Activated naive CD4-positive, alpha-beta T cell (primary cell): ENCODE measurements at regions not wholly inside any gene's neighbourhood (a gene's known extent, or its start where the extent isn't known, plus 50 kb on each side); places are given as distances from the start of the nearest gene placed in this dataset.

Source experiments
- DNase-seq, 4 experiments: peaks; one replicate each; lab custom pipeline; 2025; lab: John Stamatoyannopoulos, UW

DNA sequence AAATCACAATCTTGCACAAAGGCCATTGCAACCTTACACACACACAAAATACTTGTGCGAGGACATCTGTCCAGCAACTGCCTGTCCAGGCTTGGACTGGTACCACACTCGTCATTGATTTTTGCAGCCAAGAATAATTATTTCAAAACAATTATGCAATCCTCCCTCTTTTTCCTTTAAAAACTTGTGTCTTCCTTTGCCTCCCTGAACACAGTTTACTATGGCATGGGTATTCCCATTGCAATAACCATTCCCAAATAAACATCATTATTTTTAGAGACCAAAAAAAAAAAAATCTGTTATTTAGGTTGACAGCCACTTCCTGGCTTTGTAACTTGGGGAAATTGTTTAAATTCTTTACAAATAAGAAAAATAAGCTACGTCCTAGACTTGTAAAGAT is 54.0 kb downstream of the C11orf91 start:
- no peak for DNase-seq

DNA sequence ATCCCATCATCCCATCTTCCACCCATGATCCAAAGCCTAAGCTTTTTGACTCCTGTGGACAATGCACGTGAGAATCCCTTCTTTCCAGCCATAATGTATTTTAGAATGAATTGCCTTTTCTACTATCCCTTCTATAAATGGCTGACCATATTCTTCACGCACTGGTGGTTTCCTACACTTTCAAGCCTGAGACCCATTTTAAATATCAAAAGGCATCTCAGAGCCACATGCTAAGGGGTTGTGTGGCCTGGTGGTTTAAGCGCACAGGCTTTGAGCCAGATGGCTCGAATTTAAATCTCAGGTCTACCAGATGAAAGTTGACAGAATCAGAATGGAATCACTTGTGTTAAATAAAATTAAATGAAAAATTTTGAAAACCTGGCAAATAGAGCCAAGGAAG is 54.5 kb downstream of the C11orf91 start:
- no peak for DNase-seq

DNA sequence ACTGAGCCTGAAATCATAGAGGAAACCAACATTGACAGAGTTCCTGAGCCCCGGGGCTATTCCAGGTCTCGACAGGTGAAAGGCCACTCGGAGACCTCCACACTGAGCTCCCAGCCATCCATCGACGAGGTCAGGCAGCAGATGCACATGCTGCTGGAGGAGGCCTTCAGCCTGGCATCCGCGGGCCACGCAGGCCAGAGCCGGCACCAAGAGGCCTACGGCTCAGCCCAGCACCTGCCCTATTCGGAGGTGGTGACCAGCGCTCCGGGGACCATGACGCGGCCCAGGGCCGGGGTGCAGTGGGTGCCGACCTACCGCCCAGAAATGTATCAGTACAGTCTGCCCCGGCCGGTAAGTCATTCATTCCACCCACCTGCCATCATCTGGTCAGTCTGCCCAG is 54.9 kb downstream of the C11orf91 start:
- no peak for DNase-seq

- no peak for DNase-seq
Observed at GRCh38 chr11:33643167-33643824, 57.3 kb downstream of the C11orf91 start.

DNA sequence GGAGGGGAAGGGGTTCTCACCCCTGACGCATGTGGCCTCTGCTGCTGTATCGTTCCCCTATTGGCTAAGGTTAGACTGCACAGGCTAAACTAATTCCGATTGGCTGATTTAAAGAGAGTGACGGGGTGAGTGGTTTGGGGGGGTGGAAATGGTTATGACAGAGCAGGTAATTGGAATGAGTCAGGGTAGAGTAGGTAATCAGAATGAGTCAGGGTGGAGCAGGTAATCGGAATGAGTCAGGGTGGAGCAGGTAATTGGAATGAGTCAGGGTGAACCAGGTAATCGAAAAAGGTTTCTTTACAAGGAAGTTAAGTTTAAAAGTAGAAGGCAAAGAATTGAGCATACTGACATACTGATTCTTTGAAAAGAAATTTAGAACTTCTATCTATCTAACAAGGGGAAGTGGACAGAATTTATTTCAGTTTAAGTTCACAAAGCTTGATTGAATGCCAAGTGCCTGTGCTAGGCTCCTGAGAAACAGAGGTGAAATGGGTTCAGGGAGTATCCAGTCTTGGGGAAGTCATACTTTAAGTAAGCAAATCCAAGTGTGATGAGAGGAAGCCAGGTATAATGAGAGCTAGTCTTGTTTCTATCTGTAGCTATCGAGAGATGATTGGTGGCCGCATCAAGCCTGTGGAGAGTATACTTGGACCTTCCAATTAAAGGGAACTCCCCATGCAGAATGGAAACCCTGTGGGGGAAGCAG is 58.0 kb downstream of the C11orf91 start:
- DNase-seq = no peak

DNA sequence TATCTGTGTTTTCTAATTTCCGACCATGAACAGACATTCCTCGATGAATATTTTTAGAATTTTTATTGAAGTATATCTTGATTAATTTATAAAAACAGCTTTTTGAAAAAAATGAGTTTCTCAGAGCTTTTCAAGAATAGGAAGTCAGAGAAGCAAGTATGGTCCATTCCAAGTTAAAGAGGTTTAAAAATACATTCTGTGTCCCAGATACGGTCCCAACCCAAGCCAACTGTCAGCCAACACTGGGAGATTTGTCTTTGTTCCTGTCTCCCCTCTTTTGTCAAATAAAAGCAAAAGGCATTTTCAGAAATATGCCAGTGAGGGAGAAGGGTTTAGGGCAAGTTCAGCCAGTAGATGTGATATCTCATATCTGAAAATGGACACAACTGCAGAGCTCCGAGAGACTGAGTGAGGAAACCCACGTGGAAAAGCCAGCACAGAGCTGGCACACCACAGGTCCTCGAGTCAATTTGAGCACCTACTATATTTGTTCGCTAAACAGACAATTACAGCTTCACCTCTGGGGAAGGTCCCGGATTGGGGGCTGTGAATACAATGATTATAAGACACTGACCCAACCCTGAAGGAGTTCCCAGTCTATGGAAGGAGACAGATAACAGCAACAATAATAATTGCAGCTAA is 59.8 kb downstream of the C11orf91 start:
- DNase-seq = no peak

GRCh38 chr11:33638608-33639007 is 62.0 kb downstream of the C11orf91 start:
- no peak for DNase-seq

DNA sequence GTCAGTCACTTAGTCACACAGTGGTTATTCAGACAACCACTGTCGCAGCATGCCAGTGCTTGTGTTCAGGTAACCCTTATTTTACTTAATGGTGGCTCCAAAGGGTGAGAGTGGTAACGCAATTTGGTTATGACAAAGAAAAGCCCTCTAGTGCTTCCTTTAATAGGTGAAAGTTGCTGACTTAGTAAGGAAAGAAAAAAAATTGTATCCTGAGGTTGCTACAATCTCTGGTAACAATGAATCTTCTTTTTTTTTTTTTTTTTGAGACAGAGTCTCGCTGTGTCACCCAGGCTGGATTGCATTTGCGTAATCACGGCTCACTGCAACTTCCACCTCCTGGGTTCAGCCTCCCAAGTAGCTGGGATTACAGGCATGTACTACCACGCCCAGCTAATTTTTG is 64.5 kb downstream of the C11orf91 start:
- no peak for DNase-seq

- no peak for DNase-seq
Observed at GRCh38 chr11:33635161-33635560, 65.5 kb downstream of the C11orf91 start.

DNA sequence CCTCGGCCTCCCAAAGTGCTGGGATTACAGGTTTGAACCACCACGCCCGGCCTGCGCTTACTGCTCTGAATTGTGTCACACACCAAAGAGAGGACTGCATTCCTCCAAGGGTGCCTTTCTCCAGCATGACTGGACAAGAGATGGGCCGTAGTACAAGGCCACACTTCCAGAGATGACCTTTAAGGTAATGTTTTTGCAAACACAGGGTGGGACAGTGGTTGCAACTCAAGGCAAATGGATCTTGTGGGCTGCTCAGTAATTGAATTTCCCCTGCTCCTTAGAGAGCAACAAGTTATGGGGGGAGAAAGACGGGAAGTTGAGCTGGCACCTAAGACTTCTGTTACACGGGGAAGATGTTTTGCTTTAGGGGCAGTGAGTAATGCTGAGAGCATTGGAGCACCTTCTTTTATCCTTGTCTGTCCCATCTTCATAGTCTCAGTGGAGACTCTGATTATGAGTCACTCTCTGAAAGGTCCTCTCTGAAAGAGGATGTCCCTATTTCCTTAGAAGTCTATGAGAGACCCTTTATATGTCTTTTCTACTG is 66.3 kb downstream of the C11orf91 start:
- no peak for DNase-seq

DNA sequence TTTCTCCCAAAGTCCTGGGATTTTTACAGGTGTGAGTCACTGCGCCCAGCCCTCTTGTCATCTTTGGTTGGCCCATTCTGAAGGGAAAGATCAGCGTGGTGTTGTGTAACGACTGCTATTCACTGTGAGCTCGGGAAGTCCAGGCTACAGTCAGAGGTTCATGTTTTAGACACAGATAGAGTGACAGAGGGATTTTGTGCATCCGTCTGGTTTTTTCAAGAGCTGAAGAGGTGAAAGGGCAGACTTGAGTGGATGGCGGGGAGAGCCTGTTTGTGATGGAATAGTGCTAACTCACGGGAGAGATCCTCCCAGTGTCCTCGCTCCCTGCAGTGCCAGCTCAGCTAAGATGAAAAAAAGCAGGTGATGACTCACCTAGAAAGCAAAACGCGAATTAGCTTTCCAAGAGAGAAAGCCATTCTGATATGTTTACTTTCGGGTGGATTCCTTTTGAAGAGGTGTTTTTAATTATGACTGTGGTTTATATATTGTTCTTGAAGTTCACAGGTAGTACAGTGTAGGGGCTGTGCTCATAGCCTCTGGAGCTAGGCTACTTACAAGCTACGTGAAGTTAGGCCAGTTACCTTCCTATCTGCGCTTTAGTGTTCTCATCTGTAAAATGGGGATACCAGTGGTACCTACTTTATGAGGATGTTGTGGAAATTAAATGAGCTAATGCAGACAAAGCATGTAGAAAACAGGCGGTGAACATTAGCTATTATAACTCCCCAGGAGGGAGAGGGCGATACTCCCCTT is 67.2 kb downstream of the C11orf91 start:
- no peak for DNase-seq

GRCh38 chr11:33631749-33632091 is 68.9 kb downstream of the C11orf91 start:
- no peak for DNase-seq

DNA sequence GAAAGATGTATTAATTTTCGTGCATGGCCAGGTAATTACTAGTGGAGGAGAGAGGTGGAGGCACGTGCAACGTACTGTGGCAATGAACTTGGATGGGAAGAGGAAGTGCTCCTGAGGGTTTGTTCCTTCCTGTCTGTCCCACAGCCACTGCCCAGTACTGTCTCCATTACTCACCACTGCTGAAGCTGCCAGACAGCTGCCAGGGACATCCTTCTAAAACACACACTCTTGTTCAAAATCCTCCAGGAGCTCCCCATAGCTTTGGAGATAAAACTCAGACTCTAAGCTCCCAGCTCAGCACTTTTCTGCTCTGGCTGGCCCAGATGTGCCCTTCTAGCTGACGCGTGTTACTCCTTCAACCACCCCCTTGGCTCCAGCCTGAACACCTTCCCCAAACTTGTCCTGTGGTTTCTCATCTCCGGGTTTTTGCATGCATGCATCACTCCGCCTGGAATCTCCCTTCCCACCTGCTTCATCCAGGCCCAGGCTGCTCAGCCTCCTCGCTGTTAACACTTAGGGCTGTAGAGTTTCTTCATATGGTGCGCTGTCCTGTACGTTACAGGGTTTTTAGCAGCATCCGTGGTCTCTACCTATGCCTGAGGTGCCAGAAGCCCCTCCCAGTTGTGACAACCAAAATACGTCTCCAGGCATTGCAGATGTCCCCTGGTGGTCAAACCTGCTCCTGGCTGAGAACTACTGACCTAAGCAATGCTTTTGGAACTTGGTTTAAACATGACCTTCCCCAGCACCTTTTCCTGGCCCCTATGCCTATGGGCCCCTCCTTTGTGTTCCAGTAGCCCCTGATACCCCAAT is 69.5 kb downstream of the C11orf91 start:
- no peak for DNase-seq

GRCh38 chr11:33624083-33624482 is 76.5 kb downstream of the C11orf91 start:
- no peak for DNase-seq

GRCh38 chr11:33622806-33623205 is 77.8 kb downstream of the C11orf91 start:
- no peak for DNase-seq

DNA sequence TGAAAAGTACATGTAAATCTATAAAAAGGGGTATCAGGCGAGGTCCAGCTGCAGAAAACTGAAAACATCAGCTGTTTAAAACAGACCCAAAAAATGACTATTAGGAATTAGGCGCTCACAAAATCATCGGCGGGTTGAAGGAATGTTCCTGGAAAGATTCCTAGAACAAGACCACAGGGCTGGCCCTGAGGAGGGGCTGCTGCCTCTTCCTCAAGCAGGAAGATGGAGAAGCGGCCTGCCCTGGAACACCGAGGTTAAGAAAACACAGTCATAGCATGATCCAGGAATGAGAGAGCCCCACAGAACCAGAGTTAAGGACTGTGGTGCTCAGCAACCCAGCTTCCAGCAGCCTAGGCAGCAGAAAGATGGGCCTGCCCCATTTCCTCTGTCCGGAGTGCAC is 78.4 kb downstream of the C11orf91 start:
- no peak for DNase-seq

DNA sequence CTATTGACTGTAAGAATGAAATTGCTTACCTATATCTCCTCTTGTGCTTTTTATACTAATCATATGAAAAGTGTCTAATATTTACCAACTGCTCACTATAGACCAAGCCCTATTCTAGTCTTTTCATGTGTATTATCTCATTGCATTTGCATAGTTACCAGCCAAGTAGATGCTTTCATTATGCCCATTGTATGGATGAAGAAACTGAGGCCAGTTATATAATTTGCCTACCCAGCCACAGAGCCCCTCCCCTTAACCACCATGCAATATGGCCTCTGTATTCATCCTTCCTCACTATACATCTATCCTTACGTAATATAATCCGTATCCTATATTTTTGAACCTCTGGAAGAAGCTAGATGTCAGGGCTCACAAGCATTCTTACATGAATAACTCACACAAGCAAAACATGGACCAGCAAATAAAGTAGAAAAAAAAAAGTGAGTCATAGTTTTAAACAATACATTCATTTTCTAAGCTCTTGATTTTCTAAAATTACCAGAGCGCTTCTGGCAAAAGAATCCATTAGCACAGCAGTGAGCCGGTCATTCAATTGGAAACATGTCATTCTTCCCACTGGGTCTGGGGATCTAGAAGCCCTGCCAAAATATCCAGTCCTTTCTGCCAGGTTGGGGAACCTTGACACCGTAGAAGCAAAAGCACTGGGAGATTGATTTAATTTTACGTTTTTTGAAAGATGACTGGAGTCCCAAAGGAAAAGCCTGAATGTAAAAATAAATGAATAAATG is 80.0 kb downstream of the C11orf91 start:
- no peak for DNase-seq

DNA sequence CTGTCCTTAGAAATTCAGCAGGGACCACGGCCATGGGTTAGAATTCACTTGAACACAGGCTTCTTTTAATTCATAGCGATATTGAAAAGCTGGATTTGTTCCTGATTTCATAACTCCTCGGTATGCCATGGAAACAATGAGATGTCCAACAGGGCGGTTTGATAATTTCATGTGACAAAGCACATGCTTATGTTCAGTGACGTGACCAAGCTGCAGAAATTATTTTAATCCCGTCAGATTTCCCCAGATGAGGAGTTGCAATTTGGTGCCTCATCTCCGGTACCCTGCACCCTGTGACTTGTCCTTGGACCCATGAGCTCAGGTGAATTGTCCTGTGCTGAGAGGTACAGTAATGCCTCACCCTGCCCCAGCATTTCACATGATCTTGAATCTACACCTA is 81.7 kb downstream of the C11orf91 start:
- DNase-seq = no peak

GRCh38 chr11:33618351-33618710 is 82.3 kb downstream of the C11orf91 start:
- DNase-seq = no peak

- no peak for DNase-seq
Observed at GRCh38 chr11:33617672-33618350, 82.8 kb downstream of the C11orf91 start.
